Uterus (tissue), 3 donors: ENCODE measurements at regions not wholly inside any gene's neighbourhood (a gene's known extent, or its start where the extent isn't known, plus 50 kb on each side); places are given as distances from the start of the nearest gene placed in this dataset.

Experiments used
- DNase-seq, 2 donors: peaks; one replicate each; pipeline ENCODE4 v3.0.0-alpha.2; 2019 to 2020
- H3K27ac ChIP-seq, 2 donors: fragments of 200-600 bp; sonication (generic); 1 replicate in 1 of 2; 2 replicates in 1 of 2; pipeline ENCODE4 v1.5.1; 2016 to 2018
- H3K27me3 ChIP-seq, 2 donors: fragments of 200-600 bp; sonication (generic); one replicate each; pipeline ENCODE4 v1.5.1; 2018 to 2019; ENCODE audit warnings: control low read depth in 1 of 2
- H3K36me3 ChIP-seq, 2 donors: fragments of 200-600 bp; sonication (generic); one replicate each; pipeline ENCODE4 v1.5.1; 2019; ENCODE audit warnings: control low read depth in 1 of 2
- H3K4me1 ChIP-seq, 2 donors: fragments of 200-600 bp; sonication (generic); one replicate each; pipeline ENCODE4 v1.5.1; 2018 to 2019; ENCODE audit warnings: control low read depth in 1 of 2
- H3K4me3 ChIP-seq, 2 donors: fragments of 200-600 bp; sonication (generic); 1 replicate in 1 of 2; 2 replicates in 1 of 2; pipeline ENCODE4 v1.5.1; 2018 to 2019; ENCODE audit warnings: mild to moderate bottlenecking in 1 of 2
- H3K9me3 ChIP-seq, 2 donors: fragments of 200-600 bp; sonication (generic); one replicate each; pipeline ENCODE4 v1.5.1; 2019; ENCODE audit warnings: control low read depth in 1 of 2
- POLR2A ChIP-seq, 2 donors: fragments of 450-650 bp; IDR thresholded peaks; one replicate each; pipeline ENCODE4 v1.6.1; 2016; ENCODE audit warnings: antibody characterized with exemption in 2 of 2, mild to moderate bottlenecking in 1 of 2, moderate library complexity in 1 of 2
- intact Hi-C: fragments of 100-400 bp; cut with DNase I; formaldehyde crosslinking; loops from one replicate; pipeline ENCODE4 v1.15.1; 2023; ENCODE audit warnings: low total_unique reads
- TF ChIP-seq, protein P1 (sequence below), 4 experiments: fragments of 200-600 bp in 2 of 4; fragments of 450-650 bp in 2 of 4; sonication (generic) in 2 of 4; IDR thresholded peaks; one replicate each; pipeline ENCODE4 v1.5.1; 2016 to 2019; ENCODE audit warnings: antibody characterized with exemption in 4 of 4, mild to moderate bottlenecking in 2 of 4, moderate library complexity in 1 of 4
- donor health status: DM: yes; HTN: yes; CAD: no.

DNA sequence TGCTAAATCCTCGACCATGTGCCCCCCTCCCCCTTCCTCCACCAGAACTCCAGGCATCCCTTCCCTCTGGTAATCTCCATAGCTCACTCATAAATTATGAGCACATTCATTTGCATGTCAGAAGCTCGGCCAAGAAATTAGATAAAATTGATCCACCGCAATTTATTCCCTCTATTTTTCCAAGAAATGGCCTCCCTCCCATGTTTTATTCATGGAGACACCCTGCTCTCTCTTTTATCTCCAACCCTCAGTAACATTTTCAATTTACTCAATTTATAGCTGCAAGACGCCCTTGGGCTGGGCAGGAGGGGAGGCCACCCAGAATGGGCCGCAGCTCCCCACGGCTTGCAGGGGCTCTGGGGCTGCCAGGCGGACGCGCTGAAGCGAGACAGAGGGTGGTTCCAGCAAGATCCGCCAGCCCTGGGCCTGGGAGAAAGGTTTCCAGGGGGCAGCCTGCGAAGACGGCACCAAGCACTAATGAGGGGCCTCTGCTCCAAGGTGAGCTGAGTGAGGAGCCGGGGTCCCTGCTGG lies 54.7 kb upstream of the ZNF423 start:
- Histone ChIP-seq H3K27me3 (no peaks in the 10 kb centered on the region), H3K9me3 (no peaks in the 10 kb centered on the region), H3K4me3 (no peak overlapping the region), H3K4me1 (no peaks in the 10 kb centered on the region), H3K36me3 (no peaks in the 10 kb centered on the region), H3K27ac (no peak overlapping the region)
- DNase-seq = no peak
- intact Hi-C loops = no loop called here
- no peak for TF ChIP-seq POLR2A (IDR thresholded peaks at IDR 0.05)
- TF ChIP-seq, protein P1, sequence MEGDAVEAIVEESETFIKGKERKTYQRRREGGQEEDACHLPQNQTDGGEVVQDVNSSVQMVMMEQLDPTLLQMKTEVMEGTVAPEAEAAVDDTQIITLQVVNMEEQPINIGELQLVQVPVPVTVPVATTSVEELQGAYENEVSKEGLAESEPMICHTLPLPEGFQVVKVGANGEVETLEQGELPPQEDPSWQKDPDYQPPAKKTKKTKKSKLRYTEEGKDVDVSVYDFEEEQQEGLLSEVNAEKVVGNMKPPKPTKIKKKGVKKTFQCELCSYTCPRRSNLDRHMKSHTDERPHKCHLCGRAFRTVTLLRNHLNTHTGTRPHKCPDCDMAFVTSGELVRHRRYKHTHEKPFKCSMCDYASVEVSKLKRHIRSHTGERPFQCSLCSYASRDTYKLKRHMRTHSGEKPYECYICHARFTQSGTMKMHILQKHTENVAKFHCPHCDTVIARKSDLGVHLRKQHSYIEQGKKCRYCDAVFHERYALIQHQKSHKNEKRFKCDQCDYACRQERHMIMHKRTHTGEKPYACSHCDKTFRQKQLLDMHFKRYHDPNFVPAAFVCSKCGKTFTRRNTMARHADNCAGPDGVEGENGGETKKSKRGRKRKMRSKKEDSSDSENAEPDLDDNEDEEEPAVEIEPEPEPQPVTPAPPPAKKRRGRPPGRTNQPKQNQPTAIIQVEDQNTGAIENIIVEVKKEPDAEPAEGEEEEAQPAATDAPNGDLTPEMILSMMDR (IDR thresholded peaks at IDR 0.05) = no peak

DNA sequence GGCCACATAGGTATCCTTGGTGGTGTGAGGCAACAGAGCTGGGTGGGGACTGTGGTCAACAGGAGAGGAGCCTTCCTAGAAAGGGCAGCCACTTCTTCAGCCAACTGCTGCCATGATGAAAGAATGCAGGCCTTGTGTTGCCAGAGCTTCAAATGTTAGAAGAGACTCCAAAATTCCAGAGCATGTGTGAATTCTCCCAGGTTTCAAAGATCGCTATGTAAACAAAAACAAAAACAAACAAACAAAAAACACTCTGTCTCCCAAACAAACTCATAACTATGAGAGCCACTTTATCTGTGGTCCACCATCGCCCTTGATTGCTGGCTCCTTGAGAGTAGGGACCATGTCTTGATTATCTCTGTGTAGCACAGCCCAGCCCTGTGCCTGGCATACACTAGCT lies 55.5 kb upstream of the ZNF423 start:
- no peak for TF ChIP-seq POLR2A (IDR thresholded peaks at IDR 0.05)
- TF ChIP-seq, protein P1 (IDR thresholded peaks at IDR 0.05) = no peak
- H3K36me3 ChIP-seq = no peaks in the 10 kb centered on the region
- H3K4me1 ChIP-seq = no peaks in the 10 kb centered on the region
- intact Hi-C loops = no loop called here
- H3K4me3 ChIP-seq = no peak overlapping the region
- H3K9me3 ChIP-seq = no peaks in the 10 kb centered on the region
- DNase-seq = no peak
- H3K27ac ChIP-seq = no peak overlapping the region
- H3K27me3 ChIP-seq = no peaks in the 10 kb centered on the region

DNA sequence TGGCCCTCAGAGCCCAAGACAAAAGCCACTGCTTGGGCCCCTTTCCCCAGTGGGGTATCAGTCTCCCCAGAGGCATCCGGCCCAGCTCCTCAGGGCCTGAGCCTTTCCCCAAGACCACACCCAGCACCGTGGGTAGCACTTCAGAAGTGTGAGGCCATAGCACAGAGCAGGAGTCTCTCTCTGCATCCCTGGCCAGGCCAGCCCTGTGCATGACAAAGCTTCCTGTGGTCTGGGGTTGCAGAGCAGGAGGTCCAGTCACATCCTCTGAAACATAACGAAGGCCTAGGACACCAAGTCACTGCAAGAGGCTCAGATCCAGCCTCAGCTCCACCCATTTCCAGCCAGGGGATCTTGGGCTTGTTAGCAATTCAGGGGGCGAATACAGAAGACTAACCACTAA lies 56.8 kb upstream of the ZNF423 start:
- no peak overlapping the region for H3K4me3 ChIP-seq
- H3K36me3 ChIP-seq = no peaks in the 10 kb centered on the region
- no peak overlapping the region for H3K27ac ChIP-seq
- no peak for TF ChIP-seq POLR2A (IDR thresholded peaks at IDR 0.05)
- TF ChIP-seq, protein P1 (IDR thresholded peaks at IDR 0.05) = no peak
- H3K4me1 ChIP-seq = no peaks in the 10 kb centered on the region
- H3K27me3 ChIP-seq = no peaks in the 10 kb centered on the region
- H3K9me3 ChIP-seq = no peaks in the 10 kb centered on the region
- no peak for DNase-seq
- intact Hi-C loops = no loop called here

DNA sequence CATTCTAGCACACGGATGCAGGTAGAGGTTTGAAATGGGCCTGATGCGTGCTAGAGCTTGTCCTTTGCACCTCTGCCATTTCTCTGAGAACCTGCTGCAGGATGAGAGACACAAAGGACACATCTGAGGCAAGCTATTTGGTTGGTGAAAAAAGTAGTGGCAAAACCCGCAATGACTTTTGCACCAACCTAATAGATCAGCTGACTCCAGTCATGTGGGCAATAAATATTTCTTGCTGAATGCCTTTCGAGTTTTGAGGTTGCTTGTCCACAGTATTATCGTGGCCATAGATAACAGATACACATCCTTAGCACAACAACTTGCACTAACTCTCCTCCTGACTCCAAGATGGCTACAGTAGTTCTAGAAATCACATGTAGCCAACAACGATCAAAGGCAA lies 57.8 kb upstream of the ZNF423 start:
- intact Hi-C loops = no loop called here
- Histone ChIP-seq H3K36me3 (no peaks in the 10 kb centered on the region), H3K4me3 (no peak overlapping the region), H3K9me3 (no peaks in the 10 kb centered on the region), H3K27me3 (no peaks in the 10 kb centered on the region), H3K27ac (no peak overlapping the region), H3K4me1 (no peaks in the 10 kb centered on the region)
- TF ChIP-seq, protein P1 (IDR thresholded peaks at IDR 0.05) = no peak
- TF ChIP-seq POLR2A (IDR thresholded peaks at IDR 0.05) = no peak
- DNase-seq = no peak

DNA sequence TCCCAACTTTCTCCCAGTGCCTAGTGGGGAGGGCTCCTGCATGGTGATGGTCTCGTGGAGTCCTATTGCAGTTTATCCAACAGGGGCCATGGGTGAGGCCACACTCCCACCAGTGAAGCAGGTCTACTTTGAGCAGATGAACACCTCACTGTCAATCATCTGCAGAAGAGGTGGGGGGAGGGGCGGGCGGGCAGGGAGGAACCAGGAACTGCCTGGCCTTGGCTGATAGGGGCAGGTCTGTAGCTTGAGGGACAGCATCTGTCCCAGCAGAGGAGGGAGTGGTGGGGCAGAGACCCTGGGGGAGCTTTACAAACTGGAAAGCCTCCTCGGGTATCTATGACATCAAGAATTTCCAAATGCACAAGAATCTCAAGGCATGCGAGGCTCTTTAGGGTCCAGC lies 58.7 kb upstream of the ZNF423 start:
- Histone ChIP-seq H3K27me3 (no peaks in the 10 kb centered on the region), H3K36me3 (no peaks in the 10 kb centered on the region), H3K4me3 (no peak overlapping the region), H3K4me1 (no peaks in the 10 kb centered on the region), H3K27ac (no peak overlapping the region), H3K9me3 (no peaks in the 10 kb centered on the region)
- intact Hi-C loops = no loop called here
- no peak for TF ChIP-seq POLR2A (IDR thresholded peaks at IDR 0.05)
- TF ChIP-seq, protein P1 (IDR thresholded peaks at IDR 0.05) = no peak
- DNase-seq = no peak
